ENCODE measurements at regions not wholly inside any gene's neighbourhood (a gene's known extent, or its start where the extent isn't known, plus 50 kb on each side); places are given as distances from the start of the nearest gene placed in this dataset.

- TF ChIP-seq CTCF (IDR thresholded peaks at IDR 0.05): no peak
- Histone ChIP-seq H3K36me3 (ENCODE audit: insufficient read depth, low read length) (no peaks in the 10 kb centered on the region), H3K27me3 (ENCODE audit: control insufficient read depth in 1 of 2, insufficient read depth in 2 of 2, low read length in 2 of 2) (no peaks in the 10 kb centered on the region), H3K4me3 (ENCODE audit: low read length) (no peak overlapping the region), H3K27ac (ENCODE audit: low read depth in 1 of 2, low read length in 2 of 2) (peak overlapping the region in 1 of 2 donors; percentile 47), H3K9me3 (ENCODE audit: control insufficient read depth in 1 of 2, insufficient read depth in 1 of 2, low read length in 2 of 2) (no peaks in the 10 kb centered on the region), H3K4me1 (ENCODE audit: insufficient read depth, low read length) (peaks cover 11% of the 10 kb centered on the region)
- ChIA-PET CTCF (no interaction called here), POLR2A (interaction anchor here (0.8 kb wide), 1 partner anchor 113 kb away, joined by 3 read pairs; no protein-coding TSS in a partner anchor)
- no peaks in the 10 kb centered on the region for H3K9me3 Mint-ChIP-seq
- H3K27ac Mint-ChIP-seq: no peak overlapping the region
- peak in 3 of 14 experiments; percentile 17 to 64 (median 50) for DNase-seq
- no peak for ATAC-seq (ENCODE audit: poor library complexity)
- H3K4me3 Mint-ChIP-seq: no peak overlapping the region
- H3K36me3 Mint-ChIP-seq (ENCODE audit: low read depth): no peaks in the 10 kb centered on the region
- intact Hi-C loops (cut with DNase I, micrococcal nuclease): no loop called here
- peaks cover 22% of the 10 kb centered on the region for H3K4me1 Mint-ChIP-seq (ENCODE audit: low read depth)
- no peaks in the 10 kb centered on the region for H3K27me3 Mint-ChIP-seq
Observed at GRCh38 chr9:87793292-87793691, 67.4 kb downstream of the CTSL start.

GRCh38 chr9:87795178-87795577 is 69.3 kb downstream of the CTSL start:
- Mint-ChIP-seq H3K27ac (no peak overlapping the region), H3K4me3 (no peak overlapping the region), H3K36me3 (ENCODE audit: low read depth) (no peaks in the 10 kb centered on the region), H3K27me3 (no peaks in the 10 kb centered on the region), H3K9me3 (no peaks in the 10 kb centered on the region), H3K4me1 (ENCODE audit: low read depth) (peaks cover 22% of the 10 kb centered on the region)
- Histone ChIP-seq H3K27me3 (ENCODE audit: control insufficient read depth in 1 of 2, insufficient read depth in 2 of 2, low read length in 2 of 2) (no peaks in the 10 kb centered on the region), H3K4me3 (ENCODE audit: low read length) (no peak overlapping the region), H3K27ac (ENCODE audit: low read depth in 1 of 2, low read length in 2 of 2) (no peak overlapping the region), H3K4me1 (ENCODE audit: insufficient read depth, low read length) (peaks cover 11% of the 10 kb centered on the region), H3K9me3 (ENCODE audit: control insufficient read depth in 1 of 2, insufficient read depth in 1 of 2, low read length in 2 of 2) (no peaks in the 10 kb centered on the region), H3K36me3 (ENCODE audit: insufficient read depth, low read length) (no peaks in the 10 kb centered on the region)
- POLR2A ChIA-PET: no interaction called here
- ATAC-seq (ENCODE audit: poor library complexity) (no peak), DNase-seq (no peak)
- CTCF ChIA-PET: no interaction called here
- intact Hi-C loops (cut with DNase I, micrococcal nuclease): no loop called here
- no peak for TF ChIP-seq CTCF (IDR thresholded peaks at IDR 0.05)

- Mint-ChIP-seq H3K36me3 (ENCODE audit: low read depth) (no peaks in the 10 kb centered on the region), H3K9me3 (no peaks in the 10 kb centered on the region), H3K27ac (no peak overlapping the region), H3K4me3 (no peak overlapping the region), H3K4me1 (ENCODE audit: low read depth) (peaks cover 22% of the 10 kb centered on the region), H3K27me3 (no peaks in the 10 kb centered on the region)
- Histone ChIP-seq H3K4me3 (ENCODE audit: low read length) (no peak overlapping the region), H3K36me3 (ENCODE audit: insufficient read depth, low read length) (no peaks in the 10 kb centered on the region), H3K27me3 (ENCODE audit: control insufficient read depth in 1 of 2, insufficient read depth in 2 of 2, low read length in 2 of 2) (no peaks in the 10 kb centered on the region), H3K9me3 (ENCODE audit: control insufficient read depth in 1 of 2, insufficient read depth in 1 of 2, low read length in 2 of 2) (no peaks in the 10 kb centered on the region), H3K27ac (ENCODE audit: low read depth in 1 of 2, low read length in 2 of 2) (no peak overlapping the region), H3K4me1 (ENCODE audit: insufficient read depth, low read length) (peaks cover 11% of the 10 kb centered on the region)
- intact Hi-C loops (cut with DNase I, micrococcal nuclease): no loop called here
- ChIA-PET POLR2A (no interaction called here), CTCF (no interaction called here)
- DNase-seq (peak in 2 of 14 experiments; percentile 13 to 18), ATAC-seq (ENCODE audit: poor library complexity) (no peak)
- TF ChIP-seq CTCF (IDR thresholded peaks at IDR 0.05): no peak
Observed at GRCh38 chr9:87796196-87796595, 70.3 kb downstream of the CTSL start.

All from CD4-positive, alpha-beta T cell (primary cell).